ENCODE measurements at regions not wholly inside any gene's neighbourhood (a gene's known extent, or its start where the extent isn't known, plus 50 kb on each side); places are given as distances from the start of the nearest gene placed in this dataset.
"Not testable (repeated sequence)": the region's sequence is repeated elsewhere in the genome, so short reads cannot be mapped to it uniquely, and the experiment has no call there.

- not testable (repeated sequence) for DNase-seq (ENCODE audit: low read depth)
Measured at GRCh38 chr3:127046690-127047089, 63.8 kb downstream of the PLXNA1 start.

GRCh38 chr3:127049393-127049792 lies 66.5 kb downstream of the PLXNA1 start:
- no peak for DNase-seq (ENCODE audit: low read depth)

DNA sequence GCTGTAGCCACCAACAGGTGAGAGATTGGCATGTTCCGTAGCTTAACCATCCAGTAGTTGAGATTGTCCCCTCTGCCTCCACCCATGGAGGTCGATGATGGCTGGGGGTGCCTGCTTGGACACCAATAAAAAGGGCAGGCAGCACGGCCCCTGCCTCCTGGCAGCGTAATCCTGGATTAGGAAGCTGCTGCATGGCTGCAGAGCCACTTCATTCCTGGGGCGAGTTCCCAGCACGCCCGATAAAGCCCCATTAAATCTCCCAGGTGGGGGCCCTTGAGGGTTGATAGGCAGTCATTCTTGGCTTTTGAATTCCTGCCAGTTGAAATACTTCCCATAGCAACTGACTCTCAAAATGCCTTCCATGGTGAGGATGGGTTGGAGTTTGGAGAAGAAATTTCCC lies 67.8 kb downstream of the PLXNA1 start:
- no peak for DNase-seq (ENCODE audit: low read depth)

GRCh38 chr3:127052121-127052561 lies 69.2 kb downstream of the PLXNA1 start:
- no peak for DNase-seq (ENCODE audit: low read depth)

DNA sequence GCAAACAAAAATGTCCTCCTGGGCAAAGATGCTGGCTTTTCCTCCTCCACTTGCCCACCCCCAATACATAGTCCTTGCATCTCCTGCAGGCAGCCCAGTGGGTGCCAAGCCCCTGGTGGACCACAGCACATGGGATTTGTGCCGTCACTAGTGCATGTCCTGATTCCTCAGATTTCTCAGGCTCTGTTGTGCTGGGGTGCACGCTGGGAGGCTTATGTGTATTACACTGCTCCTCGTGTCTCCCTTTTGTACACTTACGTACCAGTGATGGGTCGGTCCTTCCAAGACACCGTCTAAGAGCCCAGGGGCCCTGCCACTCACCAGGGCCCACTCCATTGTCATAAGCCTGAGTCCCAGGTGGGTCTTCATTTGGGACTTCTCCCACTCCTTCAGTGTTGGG lies 70.1 kb downstream of the PLXNA1 start:
- DNase-seq (ENCODE audit: low read depth) = no peak

- DNase-seq (ENCODE audit: low read depth) = no peak
Measured at GRCh38 chr3:127053450-127053849, 70.5 kb downstream of the PLXNA1 start.

- DNase-seq (ENCODE audit: low read depth) = no peak
Measured at GRCh38 chr3:127053979-127054378, 71.1 kb downstream of the PLXNA1 start.

- no peak for DNase-seq (ENCODE audit: low read depth)
Measured at GRCh38 chr3:127056281-127056680, 73.4 kb downstream of the PLXNA1 start.

DNA sequence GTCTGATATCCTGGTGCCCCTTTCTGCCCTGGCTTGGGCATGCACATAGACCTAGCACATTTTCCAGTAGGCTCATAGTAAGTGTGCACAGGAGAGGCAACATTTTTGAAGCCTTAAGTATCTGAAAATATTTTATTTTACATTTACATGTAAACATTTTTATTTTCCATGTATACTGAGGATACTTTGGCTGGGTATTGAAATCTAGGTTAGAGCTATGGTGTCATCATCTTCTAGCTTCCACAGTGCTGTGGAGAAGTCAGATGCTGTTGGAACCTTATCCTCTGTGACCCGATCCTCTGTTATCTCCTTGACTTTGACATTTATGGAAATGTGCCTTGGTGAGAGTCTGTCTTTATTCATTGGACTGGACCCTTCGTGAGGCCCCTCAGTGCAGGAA lies 74.1 kb downstream of the PLXNA1 start:
- DNase-seq (ENCODE audit: low read depth) = no peak

DNA sequence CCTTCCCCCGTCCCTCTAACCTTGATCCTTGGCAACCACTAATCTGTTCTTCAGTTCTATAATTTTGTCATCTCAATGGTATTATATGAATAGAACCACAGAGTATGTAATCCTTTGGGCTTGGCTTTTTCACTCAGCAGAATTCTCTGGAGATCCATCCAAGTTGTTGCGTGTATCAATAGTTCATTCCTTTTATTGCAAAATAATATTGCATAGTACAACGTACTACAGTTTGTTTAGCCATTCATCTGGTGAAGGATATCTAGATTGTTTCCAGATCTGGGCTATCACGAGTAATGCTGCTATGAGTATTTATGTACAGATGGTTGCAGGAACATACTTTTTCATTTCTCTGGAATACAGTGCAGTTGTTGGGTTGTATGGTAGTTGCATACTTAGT lies 76.2 kb downstream of the PLXNA1 start:
- no peak for DNase-seq (ENCODE audit: low read depth)

GRCh38 chr3:127061641-127062040 lies 78.7 kb downstream of the PLXNA1 start:
- DNase-seq (ENCODE audit: low read depth) = no peak

- DNase-seq (ENCODE audit: low read depth) = no peak
Measured at GRCh38 chr3:127062926-127063325, 80.0 kb downstream of the PLXNA1 start.

DNA sequence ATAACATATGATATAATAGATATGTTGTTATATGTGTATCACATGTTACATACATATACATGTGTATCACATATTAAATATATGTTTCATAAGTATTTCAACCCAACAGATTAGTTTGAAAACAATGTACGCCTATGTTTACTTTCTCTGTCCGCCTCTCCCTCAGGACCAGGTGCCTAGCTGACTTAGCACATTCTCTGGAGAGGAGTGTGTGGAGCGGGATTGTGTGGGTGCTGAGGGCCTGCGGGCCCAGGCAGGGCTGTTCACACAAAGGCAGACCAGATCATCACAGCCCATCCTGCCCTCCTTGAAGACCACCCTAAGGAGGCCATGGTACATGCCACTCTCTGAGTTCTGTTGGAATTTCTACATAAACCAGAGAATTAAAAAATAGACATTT lies 81.0 kb downstream of the PLXNA1 start:
- DNase-seq (ENCODE audit: low read depth) = no peak

DNA sequence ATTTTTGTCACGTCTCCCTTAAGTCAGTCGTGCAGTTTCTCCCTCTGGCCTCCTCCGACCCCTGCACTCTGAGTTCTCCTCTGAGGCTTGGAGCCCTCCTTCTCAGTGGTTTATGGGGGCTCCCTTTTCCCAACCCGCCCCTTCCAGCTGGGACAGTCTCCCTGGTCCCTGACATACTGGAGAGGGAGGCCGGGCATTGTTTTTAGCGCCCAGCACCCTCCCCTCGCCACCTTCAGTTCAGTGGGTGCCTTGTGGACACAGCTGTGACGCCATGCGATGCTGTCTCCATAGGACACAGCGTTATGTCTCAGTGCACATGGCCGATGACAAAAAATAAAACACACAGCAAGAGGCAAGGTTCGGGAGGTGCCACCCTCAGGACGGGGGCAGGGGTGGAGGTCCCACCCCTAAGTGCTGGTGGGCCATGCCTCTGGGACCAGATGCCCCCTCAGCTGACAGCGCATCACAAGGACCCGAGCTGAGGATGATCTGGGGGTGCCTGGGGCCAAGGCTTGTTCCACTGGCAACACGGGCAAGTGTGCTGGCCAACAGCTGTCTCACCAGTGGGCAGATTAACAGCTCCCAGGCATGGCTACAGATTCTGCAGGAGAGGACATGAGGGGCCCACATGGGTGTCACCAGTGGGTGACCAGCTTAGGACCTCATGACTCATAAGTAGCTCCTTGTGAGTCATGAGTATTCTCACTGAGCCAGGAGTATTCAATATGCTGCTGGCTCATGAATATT lies 81.6 kb downstream of the PLXNA1 start:
- DNase-seq (ENCODE audit: low read depth) = no peak

GRCh38 chr3:127065138-127065427 lies 82.2 kb downstream of the PLXNA1 start:
- no peak for DNase-seq (ENCODE audit: low read depth)

GRCh38 chr3:127065561-127066290 lies 82.8 kb downstream of the PLXNA1 start:
- DNase-seq (ENCODE audit: low read depth) = no peak

DNA sequence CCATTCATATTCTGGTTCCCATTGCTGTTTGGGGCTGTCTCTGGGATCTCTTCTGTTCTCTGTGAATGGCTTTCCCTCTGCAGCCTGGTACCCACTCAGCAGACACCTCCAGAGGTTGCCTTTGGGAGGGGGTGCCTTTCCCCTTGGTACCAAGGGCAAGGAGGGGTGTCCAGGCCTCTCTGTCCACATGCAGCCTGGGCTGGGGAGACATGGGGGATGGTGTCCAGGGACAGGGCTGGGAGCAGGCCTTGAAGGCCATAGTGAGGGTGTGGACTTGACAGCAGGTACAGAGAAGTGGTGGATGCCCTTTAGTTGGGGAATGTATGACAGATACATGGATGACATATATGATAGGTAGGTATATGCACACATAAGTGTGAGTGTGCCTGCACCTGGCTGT lies 83.7 kb downstream of the PLXNA1 start:
- no peak for DNase-seq (ENCODE audit: low read depth)

- DNase-seq (ENCODE audit: low read depth) = no peak
Measured at GRCh38 chr3:127067116-127067910, 84.4 kb downstream of the PLXNA1 start.

GRCh38 chr3:127068111-127068810 lies 85.3 kb downstream of the PLXNA1 start:
- DNase-seq (ENCODE audit: low read depth) = no peak

DNA sequence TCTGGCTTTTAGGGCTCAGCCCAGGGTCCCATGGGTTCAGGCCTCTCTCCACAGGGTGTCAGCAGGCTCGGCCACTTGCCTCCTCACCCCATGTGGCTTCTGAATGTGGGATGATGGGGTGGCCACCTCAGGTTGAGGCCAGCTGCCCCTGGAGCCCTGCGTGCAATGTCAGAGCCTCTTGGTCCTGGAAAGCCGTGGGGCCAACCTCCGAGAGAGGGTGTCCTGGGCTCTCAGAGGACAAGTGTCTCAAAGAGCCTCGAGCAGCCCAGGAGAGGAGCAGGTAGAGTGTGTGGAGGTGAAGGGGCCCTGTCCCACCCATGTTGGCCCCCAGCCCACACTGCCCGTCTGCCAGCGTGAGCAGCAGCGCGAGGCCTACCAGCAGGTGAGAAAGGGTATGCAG lies 86.0 kb downstream of the PLXNA1 start:
- no peak for DNase-seq (ENCODE audit: low read depth)

DNA sequence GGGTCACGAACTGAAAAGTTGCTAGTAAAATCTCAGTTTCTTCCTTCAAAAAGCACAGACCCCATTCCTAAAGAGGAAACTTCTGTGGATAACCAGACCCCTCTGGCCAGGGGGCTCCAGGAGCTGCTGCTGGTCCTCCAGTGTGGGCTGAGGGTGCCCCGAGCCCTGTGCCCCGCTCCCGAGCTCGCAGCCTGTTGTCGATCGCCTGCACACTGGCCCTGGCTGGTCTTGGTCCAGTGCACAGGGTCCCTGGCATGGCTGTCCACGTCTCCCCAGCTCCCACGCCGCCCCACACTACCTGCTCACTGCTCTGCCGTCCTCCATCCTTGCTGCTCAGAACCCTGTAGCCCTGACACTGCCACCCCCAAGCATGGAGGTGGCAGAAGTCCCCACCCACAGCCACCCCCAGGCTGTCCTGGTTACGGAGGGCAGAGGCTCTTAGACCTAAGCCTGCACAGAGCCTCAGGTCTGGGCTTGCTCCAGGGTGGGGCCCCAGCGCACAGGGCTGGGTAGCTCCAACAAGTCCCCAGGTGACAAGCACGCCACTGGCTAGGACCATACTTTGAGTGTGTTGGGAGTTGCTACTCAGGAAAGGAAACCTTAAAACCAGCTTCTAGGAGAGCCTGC lies 87.0 kb downstream of the PLXNA1 start:
- no peak for DNase-seq (ENCODE audit: low read depth)

DNA sequence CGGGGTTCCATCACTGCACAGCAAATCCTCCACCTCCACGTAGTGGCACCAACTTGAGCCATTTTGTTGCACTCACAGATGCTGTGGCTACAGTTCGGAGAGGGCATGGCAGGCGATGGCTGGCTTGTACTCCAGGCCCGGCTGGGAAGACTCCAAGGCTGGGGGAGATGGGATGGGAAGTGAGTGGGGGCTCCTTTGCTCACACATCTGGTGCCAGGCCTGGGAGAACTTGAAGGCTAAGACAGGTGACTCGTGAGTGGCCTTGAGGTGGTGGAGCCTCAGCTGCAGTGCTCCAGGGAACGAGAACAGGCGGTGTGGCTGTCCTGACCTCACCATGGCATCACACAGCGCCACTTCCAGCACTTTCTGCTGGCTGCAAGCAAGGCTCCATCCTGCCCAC lies 87.9 kb downstream of the PLXNA1 start:
- no peak for DNase-seq (ENCODE audit: low read depth)

All from non-pigmented ciliary epithelial cell (primary cell).